Gastroesophageal sphincter (tissue), 4 donors: ENCODE measurements at regions not wholly inside any gene's neighbourhood (a gene's known extent, or its start where the extent isn't known, plus 50 kb on each side); places are given as distances from the start of the nearest gene placed in this dataset.

ENCODE experiments used
- ATAC-seq: fragments of 150-250 bp; one replicate; pipeline ENCODE4 v1.9.1; 2016; ENCODE audit warnings: mild to moderate bottlenecking, moderate library complexity
- H3K27ac ChIP-seq, 4 donors: fragments of 200-600 bp; sonication (generic) in 3 of 4; 1 replicate in 3 of 4; 2 replicates in 1 of 4; pipeline ENCODE4 v1.5.1; 2016 to 2019
- H3K27me3 ChIP-seq: fragments of 200-600 bp; sonication (generic); one replicate; pipeline ENCODE4 v1.5.1; 2019
- H3K36me3 ChIP-seq, 2 donors: fragments of 200-600 bp; sonication (generic); one replicate each; pipeline ENCODE4 v1.5.1; 2019; ENCODE audit warnings: control low read depth in 1 of 2
- H3K4me1 ChIP-seq, 3 donors: fragments of 200-600 bp; sonication (generic); 1 replicate in 2 of 3; 2 replicates in 1 of 3; pipeline ENCODE4 v1.5.1; 2016 to 2019; ENCODE audit warnings: control low read depth in 2 of 3
- H3K4me3 ChIP-seq, 2 donors: fragments of 200-600 bp; sonication (generic); one replicate each; pipeline ENCODE4 v1.5.1; 2019; ENCODE audit warnings: mild to moderate bottlenecking in 1 of 2, moderate library complexity in 1 of 2
- H3K9me3 ChIP-seq, 3 donors: fragments of 200-600 bp; sonication (generic); one replicate each; pipeline ENCODE4 v1.5.1; 2017 to 2019; ENCODE audit warnings: control low read depth in 2 of 3
- EP300 ChIP-seq: sonication (generic); formaldehyde crosslinking; IDR thresholded peaks from one replicate; pipeline ENCODE4 v1.6.1; 2017; ENCODE audit warnings: antibody characterized with exemption, mild to moderate bottlenecking
- POLR2A ChIP-seq, 2 donors: fragments of 450-650 bp; IDR thresholded peaks; one replicate each; pipeline ENCODE4 v1.6.1; 2017; ENCODE audit warnings: antibody characterized with exemption in 2 of 2, mild to moderate bottlenecking in 2 of 2, moderate library complexity in 1 of 2
- POLR2AphosphoS5 ChIP-seq: sonication (generic); formaldehyde crosslinking; IDR thresholded peaks from one replicate; pipeline ENCODE4 v1.6.1; 2017; ENCODE audit warnings: antibody characterized with exemption
- WGBS, 2 donors: methylation state at CpG; one replicate each; pipeline ENCODE4 v1.1.5; 2018; ENCODE audit warnings: low coverage in 1 of 2; 5-methylcytosine and 5-hydroxymethylcytosine counted together
- TF ChIP-seq, protein P1 (sequence below), 4 experiments: fragments of 200-600 bp in 2 of 4; fragments of 450-650 bp in 2 of 4; sonication (generic) in 1 of 4; IDR thresholded peaks; one replicate each; pipeline ENCODE4 v1.5.1; 2017 to 2019; ENCODE audit warnings: antibody characterized with exemption in 4 of 4, mild to moderate bottlenecking in 2 of 4, moderate library complexity in 2 of 4

DNA sequence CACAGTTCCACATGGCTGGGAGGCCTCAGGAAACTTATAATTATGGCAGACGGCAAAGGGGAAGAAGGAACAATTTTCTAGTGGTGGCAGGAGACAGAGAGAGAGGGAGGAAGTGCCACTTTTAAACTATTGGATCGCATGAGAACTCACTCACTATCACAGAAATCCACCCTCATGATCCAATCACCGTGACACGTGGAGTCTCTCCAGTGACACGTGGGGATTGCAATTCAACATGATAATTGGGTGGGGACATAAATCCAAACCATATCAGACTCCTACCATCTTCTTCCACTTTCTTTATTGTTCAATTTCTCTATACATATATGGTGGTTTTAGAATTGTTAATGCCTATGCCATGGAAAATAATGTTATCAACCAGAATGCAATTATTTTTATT, 103.7 kb upstream of the SYT1 start:
- H3K9me3 ChIP-seq, result no peaks in the 10 kb centered on the region
- H3K4me1 ChIP-seq, result no peaks in the 10 kb centered on the region
- WGBS, 2 donors, result 89 to 100% methylated on average over 1 to 5 of the region's 5 CpGs
- H3K27me3 ChIP-seq, result no peaks in the 10 kb centered on the region
- TF ChIP-seq POLR2A (IDR thresholded peaks at IDR 0.05) (no peak), POLR2AphosphoS5 (no peak), EP300 (no peak)
- TF ChIP-seq, protein P1, sequence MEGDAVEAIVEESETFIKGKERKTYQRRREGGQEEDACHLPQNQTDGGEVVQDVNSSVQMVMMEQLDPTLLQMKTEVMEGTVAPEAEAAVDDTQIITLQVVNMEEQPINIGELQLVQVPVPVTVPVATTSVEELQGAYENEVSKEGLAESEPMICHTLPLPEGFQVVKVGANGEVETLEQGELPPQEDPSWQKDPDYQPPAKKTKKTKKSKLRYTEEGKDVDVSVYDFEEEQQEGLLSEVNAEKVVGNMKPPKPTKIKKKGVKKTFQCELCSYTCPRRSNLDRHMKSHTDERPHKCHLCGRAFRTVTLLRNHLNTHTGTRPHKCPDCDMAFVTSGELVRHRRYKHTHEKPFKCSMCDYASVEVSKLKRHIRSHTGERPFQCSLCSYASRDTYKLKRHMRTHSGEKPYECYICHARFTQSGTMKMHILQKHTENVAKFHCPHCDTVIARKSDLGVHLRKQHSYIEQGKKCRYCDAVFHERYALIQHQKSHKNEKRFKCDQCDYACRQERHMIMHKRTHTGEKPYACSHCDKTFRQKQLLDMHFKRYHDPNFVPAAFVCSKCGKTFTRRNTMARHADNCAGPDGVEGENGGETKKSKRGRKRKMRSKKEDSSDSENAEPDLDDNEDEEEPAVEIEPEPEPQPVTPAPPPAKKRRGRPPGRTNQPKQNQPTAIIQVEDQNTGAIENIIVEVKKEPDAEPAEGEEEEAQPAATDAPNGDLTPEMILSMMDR (IDR thresholded peaks at IDR 0.05), result no peak
- no peak for ATAC-seq
- H3K27ac ChIP-seq, result no peak overlapping the region
- H3K36me3 ChIP-seq, result no peaks in the 10 kb centered on the region
- H3K4me3 ChIP-seq, result no peak overlapping the region

- H3K36me3 ChIP-seq, result no peaks in the 10 kb centered on the region
- ATAC-seq, result no peak
- TF ChIP-seq EP300, result no peak
- TF ChIP-seq, protein P1 (IDR thresholded peaks at IDR 0.05), result no peak
- no peak for TF ChIP-seq POLR2A (IDR thresholded peaks at IDR 0.05)
- TF ChIP-seq POLR2AphosphoS5, result no peak
- no peaks in the 10 kb centered on the region for H3K4me1 ChIP-seq
- no peak overlapping the region for H3K4me3 ChIP-seq
- no peaks in the 10 kb centered on the region for H3K9me3 ChIP-seq
- H3K27me3 ChIP-seq, result no peaks in the 10 kb centered on the region
- H3K27ac ChIP-seq, result no peak overlapping the region
- 83 to 89% methylated on average over 2 of the region's 2 CpGs for WGBS, 2 donors
These were observed 99.7 kb upstream of the SYT1 start for GRCh38 chr12:78764913-78765312.

- 80 to 90% methylated on average over 2 to 4 of the region's 4 CpGs for WGBS, 2 donors
- no peak for ATAC-seq
These were observed 97.2 kb upstream of the SYT1 start for GRCh38 chr12:78767264-78767981.

GRCh38 chr12:78778339-78778738, 86.2 kb upstream of the SYT1 start:
- TF ChIP-seq, protein P1 (IDR thresholded peaks at IDR 0.05), result no peak
- TF ChIP-seq POLR2A (IDR thresholded peaks at IDR 0.05) (no peak), POLR2AphosphoS5 (no peak), EP300 (no peak)
- 50 to 64% methylated on average over 2 of the region's 2 CpGs for WGBS, 2 donors
- H3K36me3 ChIP-seq, result no peaks in the 10 kb centered on the region

More at GRCh38 chr12:78767264-78767981, 97.2 kb upstream of the SYT1 start:
- H3K4me3 ChIP-seq, result no peak overlapping the region
- no peaks in the 10 kb centered on the region for H3K36me3 ChIP-seq
- H3K4me1 ChIP-seq, result no peaks in the 10 kb centered on the region
- no peak overlapping the region for H3K27ac ChIP-seq
- TF ChIP-seq POLR2AphosphoS5, result no peak
- TF ChIP-seq, protein P1 (IDR thresholded peaks at IDR 0.05), result no peak
- TF ChIP-seq EP300, result no peak
- no peak for TF ChIP-seq POLR2A (IDR thresholded peaks at IDR 0.05)
- H3K9me3 ChIP-seq, result no peaks in the 10 kb centered on the region
- H3K27me3 ChIP-seq, result no peaks in the 10 kb centered on the region

DNA sequence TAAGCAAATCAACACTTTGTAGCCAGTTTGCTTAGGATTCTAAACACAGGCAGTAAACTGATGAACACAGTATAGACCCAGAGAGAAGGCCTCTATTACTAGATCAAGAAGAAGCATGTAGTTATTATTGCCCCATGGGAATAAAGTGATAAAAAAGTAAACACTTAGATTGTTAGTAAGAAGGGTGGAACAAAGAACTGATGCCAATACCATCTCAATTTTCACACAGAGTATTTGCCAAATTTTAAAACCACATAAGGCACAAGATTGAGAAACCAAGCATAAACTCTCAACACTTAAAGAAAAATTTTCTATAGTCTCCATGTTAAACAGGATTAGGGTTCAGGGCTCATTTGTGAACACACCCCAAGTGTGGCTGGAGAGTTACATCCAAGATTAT, 77.0 kb upstream of the SYT1 start:
- Histone ChIP-seq H3K27ac (no peak overlapping the region), H3K4me1 (no peaks in the 10 kb centered on the region), H3K36me3 (no peaks in the 10 kb centered on the region), H3K27me3 (no peaks in the 10 kb centered on the region), H3K4me3 (no peak overlapping the region), H3K9me3 (no peaks in the 10 kb centered on the region)
- ATAC-seq, result no peak
- TF ChIP-seq EP300 (no peak), POLR2A (IDR thresholded peaks at IDR 0.05) (no peak)

More at GRCh38 chr12:78778339-78778738, 86.2 kb upstream of the SYT1 start:
- Histone ChIP-seq H3K4me3 (no peak overlapping the region), H3K9me3 (no peaks in the 10 kb centered on the region), H3K4me1 (no peaks in the 10 kb centered on the region), H3K27ac (no peak overlapping the region), H3K27me3 (no peaks in the 10 kb centered on the region)
- no peak for ATAC-seq
